Calu3 (cell line): ENCODE measurements at regions not wholly inside any gene's neighbourhood (a gene's known extent, or its start where the extent isn't known, plus 50 kb on each side); places are given as distances from the start of the nearest gene placed in this dataset.
"Not testable (repeated sequence)": the region's sequence is repeated elsewhere in the genome, so short reads cannot be mapped to it uniquely, and the experiment has no call there.

ENCODE experiments used
- BruUV-seq: library from RNA; stranded (reverse); fragments of 400-500 nt; replicated peaks from 2 replicates; lab custom pipeline; 2021; lab: Mats Ljungman, UMichigan
- CTCF ChIA-PET: fragments of 300-600 bp; sonication (Branson Sonifier 250); formaldehyde crosslinking; loops from one replicate; lab custom pipeline; 2022; ENCODE audit warnings: antibody characterized with exemption; lab: Charles Lee
- DNase-seq: peaks from one replicate; pipeline ENCODE4 v3.0.0; 2022
- H3K27ac Mint-ChIP-seq: one replicate; pipeline ENCODE4 v1.8.0; 2022; ENCODE audit warnings: mixed read lengths; ENCODE audit not compliant: unreplicated experiment
- H3K27me3 Mint-ChIP-seq: one replicate; pipeline ENCODE4 v1.8.0; 2022; ENCODE audit warnings: mixed read lengths; ENCODE audit not compliant: unreplicated experiment
- H3K36me3 Mint-ChIP-seq: one replicate; pipeline ENCODE4 v1.8.0; 2022; ENCODE audit warnings: mild to moderate bottlenecking, moderate library complexity, mixed read lengths; ENCODE audit not compliant: insufficient read depth, unreplicated experiment
- H3K4me1 Mint-ChIP-seq: one replicate; pipeline ENCODE4 v1.8.0; 2022; ENCODE audit warnings: mild to moderate bottlenecking, low read depth, mixed read lengths; ENCODE audit not compliant: unreplicated experiment
- H3K4me3 Mint-ChIP-seq: one replicate; pipeline ENCODE4 v1.8.0; 2022; ENCODE audit warnings: mild to moderate bottlenecking, low read depth, moderate library complexity, mixed read lengths; ENCODE audit not compliant: unreplicated experiment
- H3K9me3 Mint-ChIP-seq: one replicate; pipeline ENCODE4 v1.8.0; 2022; ENCODE audit warnings: low read depth, mixed read lengths; ENCODE audit not compliant: unreplicated experiment
- CTCF ChIP-seq: fragments of 200-600 bp; IDR thresholded peaks from one replicate; pipeline ENCODE4 v1.8.0; 2022; ENCODE audit warnings: antibody characterized with exemption; ENCODE audit not compliant: unreplicated experiment
- intact Hi-C: fragments of 100-400 bp; cut with micrococcal nuclease; formaldehyde crosslinking; loops from one replicate; pipeline ENCODE4 v1.10.0; 2022; ENCODE audit not compliant: unreplicated experiment

GRCh38 chr14:28398506-28398905 lies 368.1 kb upstream of the FOXG1 start:
- H3K9me3 Mint-ChIP-seq = no peaks in the 10 kb centered on the region
- BruUV-seq = no TSS peak
- no peak for TF ChIP-seq CTCF
- no peaks in the 10 kb centered on the region for H3K36me3 Mint-ChIP-seq
- CTCF ChIA-PET = no interaction called here
- no peak for DNase-seq
- no peaks in the 10 kb centered on the region for H3K27me3 Mint-ChIP-seq
- no peaks in the 10 kb centered on the region for H3K4me1 Mint-ChIP-seq
- H3K4me3 Mint-ChIP-seq = no peak overlapping the region
- no peak overlapping the region for H3K27ac Mint-ChIP-seq
- intact Hi-C loops = no loop called here

- CTCF ChIA-PET, H3K4me1 Mint-ChIP-seq, H3K27me3 Mint-ChIP-seq, DNase-seq, H3K9me3 Mint-ChIP-seq, BruUV-seq, H3K27ac Mint-ChIP-seq, H3K36me3 Mint-ChIP-seq, H3K4me3 Mint-ChIP-seq, intact Hi-C loops: not testable (repeated sequence)
These were observed 364.9 kb upstream of the FOXG1 start for GRCh38 chr14:28401705-28402104.

- TF ChIP-seq CTCF = no peak
- no peak for DNase-seq
- Mint-ChIP-seq H3K27me3 (no peaks in the 10 kb centered on the region), H3K9me3 (peaks cover 8% of the 10 kb centered on the region), H3K36me3 (no peaks in the 10 kb centered on the region), H3K4me3 (no peak overlapping the region), H3K27ac (no peak overlapping the region), H3K4me1 (no peaks in the 10 kb centered on the region)
- intact Hi-C loops = no loop called here
- no TSS peak for BruUV-seq
- CTCF ChIA-PET = no interaction called here
These were observed 360.4 kb upstream of the FOXG1 start for GRCh38 chr14:28406196-28406595.

GRCh38 chr14:28407031-28407825 lies 359.4 kb upstream of the FOXG1 start:
- no peak for DNase-seq
- no TSS peak for BruUV-seq
- Mint-ChIP-seq H3K27me3 (no peaks in the 10 kb centered on the region), H3K27ac (no peak overlapping the region), H3K9me3 (peaks cover 8% of the 10 kb centered on the region), H3K4me1 (no peaks in the 10 kb centered on the region), H3K4me3 (no peak overlapping the region), H3K36me3 (no peaks in the 10 kb centered on the region)
- intact Hi-C loops = no loop called here
- TF ChIP-seq CTCF = no peak
- CTCF ChIA-PET = interaction anchor here (0.6 kb wide), 1 partner anchor 1186 kb away, joined by 5 read pairs; no protein-coding TSS in a partner anchor

GRCh38 chr14:28407996-28408395 lies 358.6 kb upstream of the FOXG1 start:
- DNase-seq = no peak
- H3K4me3 Mint-ChIP-seq = no peak overlapping the region
- TF ChIP-seq CTCF = no peak
- peaks cover 8% of the 10 kb centered on the region for H3K9me3 Mint-ChIP-seq
- no TSS peak for BruUV-seq
- intact Hi-C loops = no loop called here
- no peaks in the 10 kb centered on the region for H3K36me3 Mint-ChIP-seq
- no peak overlapping the region for H3K27ac Mint-ChIP-seq
- H3K27me3 Mint-ChIP-seq = no peaks in the 10 kb centered on the region
- no peaks in the 10 kb centered on the region for H3K4me1 Mint-ChIP-seq
- CTCF ChIA-PET = interaction anchor here (0.6 kb wide), 1 partner anchor 1187 kb away, joined by 5 read pairs; no protein-coding TSS in a partner anchor
